GM04504 (cell line): ENCODE measurements at regions not wholly inside any gene's neighbourhood (a gene's known extent, or its start where the extent isn't known, plus 50 kb on each side); places are given as distances from the start of the nearest gene placed in this dataset.
"Not testable (repeated sequence)": the region's sequence is repeated elsewhere in the genome, so short reads cannot be mapped to it uniquely, and the experiment has no call there.

ENCODE experiments used
- DNase-seq: peaks from one replicate; pipeline ENCODE4 v3.0.0-alpha.2; 2012; ENCODE audit warnings: low read depth

- no peak for DNase-seq
These were observed 115.9 kb upstream of the BEND6 start for GRCh38 chr6:56838965-56839364.

- no peak for DNase-seq
These were observed 116.8 kb upstream of the BEND6 start for GRCh38 chr6:56838016-56838555.

- no peak for DNase-seq
These were observed 117.5 kb upstream of the BEND6 start for GRCh38 chr6:56837322-56837894.

GRCh38 chr6:56835612-56836011 lies 119.3 kb upstream of the BEND6 start:
- no peak for DNase-seq

- no peak for DNase-seq
These were observed 121.0 kb upstream of the BEND6 start for GRCh38 chr6:56833873-56834272.

GRCh38 chr6:56833127-56833791 lies 121.6 kb upstream of the BEND6 start:
- DNase-seq: no peak

- no peak for DNase-seq
These were observed 122.7 kb upstream of the BEND6 start for GRCh38 chr6:56832225-56832624.

- no peak for DNase-seq
These were observed 123.6 kb upstream of the BEND6 start for GRCh38 chr6:56831334-56831733.

- no peak for DNase-seq
These were observed 126.8 kb upstream of the BEND6 start for GRCh38 chr6:56827908-56828649.

GRCh38 chr6:56824431-56824830 lies 130.5 kb upstream of the BEND6 start:
- DNase-seq: not testable (repeated sequence)

- DNase-seq: no peak
These were observed 133.9 kb upstream of the BEND6 start for GRCh38 chr6:56821005-56821432.

- DNase-seq: no peak
These were observed 134.8 kb upstream of the BEND6 start for GRCh38 chr6:56820060-56820459.

GRCh38 chr6:56819604-56820003 lies 135.3 kb upstream of the BEND6 start:
- no peak for DNase-seq

- no peak for DNase-seq
These were observed 138.5 kb upstream of the BEND6 start for GRCh38 chr6:56816370-56816769.

- no peak for DNase-seq
These were observed 139.5 kb upstream of the BEND6 start for GRCh38 chr6:56815436-56815835.

- DNase-seq: no peak
These were observed 140.1 kb upstream of the BEND6 start for GRCh38 chr6:56814802-56815201.

GRCh38 chr6:56814308-56814707 lies 140.6 kb upstream of the BEND6 start:
- no peak for DNase-seq

GRCh38 chr6:56812851-56813250 lies 142.1 kb upstream of the BEND6 start:
- not testable (repeated sequence) for DNase-seq

GRCh38 chr6:56808871-56809359 lies 146.0 kb upstream of the BEND6 start:
- DNase-seq: peak; percentile 24

GRCh38 chr6:56807989-56808337 lies 146.9 kb upstream of the BEND6 start:
- DNase-seq: no peak

- no peak for DNase-seq
These were observed 147.4 kb upstream of the BEND6 start for GRCh38 chr6:56807326-56807988.

GRCh38 chr6:56806368-56806767 lies 148.5 kb upstream of the BEND6 start:
- DNase-seq: no peak
